Caco-2 (cell line): ENCODE measurements at regions not wholly inside any gene's neighbourhood (a gene's known extent, or its start where the extent isn't known, plus 50 kb on each side); places are given as distances from the start of the nearest gene placed in this dataset.

Experiments
- BruUV-seq: library from RNA; stranded (reverse); fragments of 400-500 nt; replicated peaks from 2 replicates; lab custom pipeline; 2021; lab: Mats Ljungman, UMichigan
- CTCF ChIA-PET: fragments of 300-600 bp; sonication (Branson Sonifier 250); formaldehyde crosslinking; loops from one replicate; lab custom pipeline; 2022; ENCODE audit warnings: antibody characterized with exemption; lab: Charles Lee
- POLR2A ChIA-PET: fragments of 300-600 bp; sonication (Branson Sonifier 250); formaldehyde crosslinking; loops from one replicate; lab custom pipeline; 2022; ENCODE audit warnings: antibody characterized with exemption; lab: Charles Lee
- DNase-seq, 2 experiments: peaks; one replicate each; pipeline versions ENCODE4 v3.0.0 to v3.0.0-alpha.2; 2020 to 2022
- H3K27me3 ChIP-seq: replicated peaks from 2 replicates; pipeline ENCODE4 v1.6.0; 2011; ENCODE audit warnings: low read length; ENCODE audit not compliant: control insufficient read depth, insufficient read depth
- H3K36me3 ChIP-seq: 2 replicates; pipeline ENCODE4 v1.5.1; 2011; ENCODE audit warnings: low read length; ENCODE audit not compliant: control insufficient read depth, insufficient read depth
- H3K4me1 ChIP-seq: fragments of 250-450 bp; sonication (Bioruptor Pico); 2 replicates; pipeline ENCODE4 v1.5.1; 2020; ENCODE audit warnings: mild to moderate bottlenecking
- H3K4me3 ChIP-seq: 2 replicates; pipeline ENCODE4 v1.5.1; 2011; ENCODE audit warnings: low read depth, mild to moderate bottlenecking, control low read depth, low read length
- H3K9me3 ChIP-seq: fragments of 250-450 bp; sonication (Bioruptor Pico); 2 replicates; pipeline ENCODE4 v1.5.1; 2020; ENCODE audit warnings: mild to moderate bottlenecking, moderate library complexity
- H3K27ac Mint-ChIP-seq: one replicate; pipeline ENCODE4 v1.8.0; 2022; ENCODE audit warnings: mixed read lengths; ENCODE audit not compliant: unreplicated experiment
- H3K27me3 Mint-ChIP-seq: one replicate; pipeline ENCODE4 v1.8.0; 2022; ENCODE audit warnings: mixed read lengths; ENCODE audit not compliant: insufficient read depth, unreplicated experiment
- H3K36me3 Mint-ChIP-seq: one replicate; pipeline ENCODE4 v1.8.0; 2022; ENCODE audit warnings: mild to moderate bottlenecking, mixed read lengths; ENCODE audit not compliant: insufficient read depth, unreplicated experiment
- H3K4me1 Mint-ChIP-seq: one replicate; pipeline ENCODE4 v1.8.0; 2022; ENCODE audit warnings: low read depth, mixed read lengths; ENCODE audit not compliant: unreplicated experiment
- H3K4me3 Mint-ChIP-seq: one replicate; pipeline ENCODE4 v1.8.0; 2022; ENCODE audit warnings: mild to moderate bottlenecking, moderate library complexity, mixed read lengths; ENCODE audit not compliant: unreplicated experiment
- H3K9me3 Mint-ChIP-seq: one replicate; pipeline ENCODE4 v1.8.0; 2022; ENCODE audit warnings: mixed read lengths; ENCODE audit not compliant: unreplicated experiment
- CTCF ChIP-seq, 2 experiments: fragments of 200-600 bp in 1 of 2; IDR thresholded peaks; 1 replicate in 1 of 2; 2 replicates in 1 of 2; pipeline versions ENCODE4 v1.5.1 to v1.8.0; 2011 to 2022; ENCODE audit warnings: antibody characterized with exemption in 1 of 2, control low read depth in 1 of 2, inconsistent platforms in 1 of 2, low read depth in 1 of 2, low read length in 1 of 2, mild to moderate bottlenecking in 1 of 2, moderate library complexity in 1 of 2; ENCODE audit not compliant: insufficient read depth in 1 of 2, severe bottlenecking in 1 of 2, unreplicated experiment in 1 of 2
- intact Hi-C: fragments of 100-400 bp; cut with micrococcal nuclease; formaldehyde crosslinking; loops from one replicate; pipeline ENCODE4 v1.10.0; 2022; ENCODE audit not compliant: unreplicated experiment

- H3K4me3 ChIP-seq = no peak overlapping the region
- H3K27me3 ChIP-seq = no peaks in the 10 kb centered on the region; the same call in 1 of the 2 replicates
- H3K36me3 Mint-ChIP-seq = no peaks in the 10 kb centered on the region
- ChIA-PET POLR2A (no interaction called here), CTCF (interaction anchor here (1.1 kb wide), 1 partner anchor 183 kb away, joined by 3 read pairs; no protein-coding TSS in a partner anchor)
- TF ChIP-seq CTCF (IDR thresholded peaks at IDR 0.05; ENCODE audit: insufficient read depth in 1 of 2, low read depth in 1 of 2, low read length in 1 of 2, severe bottlenecking in 1 of 2, unreplicated experiment in 1 of 2) = peak in 1 of 2 experiments; percentile 6
- no peaks in the 10 kb centered on the region for H3K9me3 Mint-ChIP-seq
- H3K36me3 ChIP-seq = no peaks in the 10 kb centered on the region
- H3K9me3 ChIP-seq = no peaks in the 10 kb centered on the region
- no TSS peak for BruUV-seq
- no peak overlapping the region for H3K4me3 Mint-ChIP-seq
- H3K4me1 Mint-ChIP-seq = no peaks in the 10 kb centered on the region
- H3K4me1 ChIP-seq = no peaks in the 10 kb centered on the region
- no peak overlapping the region for H3K27ac Mint-ChIP-seq
- H3K27me3 Mint-ChIP-seq = peaks cover 11% of the 10 kb centered on the region
- intact Hi-C loops = no loop called here
- no peak for DNase-seq
These were observed 397.2 kb downstream of the TMEM182 start for GRCh38 chr2:103159018-103159417.

GRCh38 chr2:103161456-103162289 is 399.8 kb downstream of the TMEM182 start:
- H3K4me1 ChIP-seq = no peaks in the 10 kb centered on the region
- Mint-ChIP-seq H3K36me3 (no peaks in the 10 kb centered on the region), H3K9me3 (no peaks in the 10 kb centered on the region), H3K4me1 (no peaks in the 10 kb centered on the region), H3K27me3 (peaks cover 3% of the 10 kb centered on the region), H3K27ac (no peak overlapping the region), H3K4me3 (no peak overlapping the region)
- H3K9me3 ChIP-seq = no peaks in the 10 kb centered on the region
- peak in 1 of 2 experiments; percentile 54 for DNase-seq
- POLR2A ChIA-PET = interaction anchor here (0.6 kb wide), 1 partner anchor 251 kb away, joined by 5 read pairs; no protein-coding TSS in a partner anchor
- no peaks in the 10 kb centered on the region for H3K36me3 ChIP-seq
- CTCF ChIA-PET = interaction anchor here (0.6 to 1.1 kb wide), 6 partner anchors 11 to 1688 kb away, joined by 3 to 4 read pairs (median 3); no protein-coding TSS in a partner anchor
- no peak overlapping the region for H3K4me3 ChIP-seq
- intact Hi-C loops = loop anchor here (1.0 to 5.0 kb wide), 4 partner anchors 127 to 1711 kb away; no protein-coding TSS in a partner anchor
- no TSS peak for BruUV-seq
- H3K27me3 ChIP-seq = no peaks in the 10 kb centered on the region
- TF ChIP-seq CTCF (IDR thresholded peaks at IDR 0.05; ENCODE audit: insufficient read depth in 1 of 2, low read depth in 1 of 2, low read length in 1 of 2, severe bottlenecking in 1 of 2, unreplicated experiment in 1 of 2) = peak; percentile 87 to 91

GRCh38 chr2:103164748-103165147 is 402.9 kb downstream of the TMEM182 start:
- no peaks in the 10 kb centered on the region for H3K9me3 Mint-ChIP-seq
- TF ChIP-seq CTCF (IDR thresholded peaks at IDR 0.05; ENCODE audit: insufficient read depth in 1 of 2, low read depth in 1 of 2, low read length in 1 of 2, severe bottlenecking in 1 of 2, unreplicated experiment in 1 of 2) = no peak
- no peak for DNase-seq
- H3K27me3 Mint-ChIP-seq = peaks cover 6% of the 10 kb centered on the region
- H3K4me3 ChIP-seq = no peak overlapping the region
- no peak overlapping the region for H3K4me3 Mint-ChIP-seq
- intact Hi-C loops = loop anchor here (5.0 kb wide), 1 partner anchor 1708 kb away; no protein-coding TSS in a partner anchor
- H3K36me3 ChIP-seq = no peaks in the 10 kb centered on the region
- H3K4me1 Mint-ChIP-seq = no peaks in the 10 kb centered on the region
- no peaks in the 10 kb centered on the region for H3K27me3 ChIP-seq
- no peaks in the 10 kb centered on the region for H3K9me3 ChIP-seq
- no peak overlapping the region for H3K27ac Mint-ChIP-seq
- no peaks in the 10 kb centered on the region for H3K36me3 Mint-ChIP-seq
- CTCF ChIA-PET = no interaction called here
- POLR2A ChIA-PET = no interaction called here
- BruUV-seq = no TSS peak
- no peaks in the 10 kb centered on the region for H3K4me1 ChIP-seq
